ENCODE measurements at regions not wholly inside any gene's neighbourhood (a gene's known extent, or its start where the extent isn't known, plus 50 kb on each side); places are given as distances from the start of the nearest gene placed in this dataset.

GRCh38 chr5:144788046-144788445 lies 617.4 kb downstream of the KCTD16 start:
- TF ChIP-seq CTCF (IDR thresholded peaks at IDR 0.05) (no peak), POLR2A (IDR thresholded peaks at IDR 0.05) (no peak)
